ENCODE measurements at regions not wholly inside any gene's neighbourhood (a gene's known extent, or its start where the extent isn't known, plus 50 kb on each side); places are given as distances from the start of the nearest gene placed in this dataset.

- TF ChIP-seq CEBPB (IDR thresholded peaks at IDR 0.05) (no peak), EP300 (IDR thresholded peaks at IDR 0.05; ENCODE audit: borderline replicate concordance) (no peak), YY1 (IDR thresholded peaks at IDR 0.05; ENCODE audit: low read depth) (no peak), ZBTB7A (IDR thresholded peaks at IDR 0.05; ENCODE audit: low read depth) (no peak), USF1 (IDR thresholded peaks at IDR 0.05) (no peak), NFIC (IDR thresholded peaks at IDR 0.05) (no peak), EGR1 (IDR thresholded peaks at IDR 0.05) (no peak), CREB1 (IDR thresholded peaks at IDR 0.05; ENCODE audit: low read depth) (no peak), TAF1 (IDR thresholded peaks at IDR 0.05; ENCODE audit: low read depth) (no peak), TEAD4 (IDR thresholded peaks at IDR 0.05) (no peak), FOXM1 (IDR thresholded peaks at IDR 0.05; ENCODE audit: borderline replicate concordance, low read depth) (no peak)
- TF ChIP-seq, protein P1, sequence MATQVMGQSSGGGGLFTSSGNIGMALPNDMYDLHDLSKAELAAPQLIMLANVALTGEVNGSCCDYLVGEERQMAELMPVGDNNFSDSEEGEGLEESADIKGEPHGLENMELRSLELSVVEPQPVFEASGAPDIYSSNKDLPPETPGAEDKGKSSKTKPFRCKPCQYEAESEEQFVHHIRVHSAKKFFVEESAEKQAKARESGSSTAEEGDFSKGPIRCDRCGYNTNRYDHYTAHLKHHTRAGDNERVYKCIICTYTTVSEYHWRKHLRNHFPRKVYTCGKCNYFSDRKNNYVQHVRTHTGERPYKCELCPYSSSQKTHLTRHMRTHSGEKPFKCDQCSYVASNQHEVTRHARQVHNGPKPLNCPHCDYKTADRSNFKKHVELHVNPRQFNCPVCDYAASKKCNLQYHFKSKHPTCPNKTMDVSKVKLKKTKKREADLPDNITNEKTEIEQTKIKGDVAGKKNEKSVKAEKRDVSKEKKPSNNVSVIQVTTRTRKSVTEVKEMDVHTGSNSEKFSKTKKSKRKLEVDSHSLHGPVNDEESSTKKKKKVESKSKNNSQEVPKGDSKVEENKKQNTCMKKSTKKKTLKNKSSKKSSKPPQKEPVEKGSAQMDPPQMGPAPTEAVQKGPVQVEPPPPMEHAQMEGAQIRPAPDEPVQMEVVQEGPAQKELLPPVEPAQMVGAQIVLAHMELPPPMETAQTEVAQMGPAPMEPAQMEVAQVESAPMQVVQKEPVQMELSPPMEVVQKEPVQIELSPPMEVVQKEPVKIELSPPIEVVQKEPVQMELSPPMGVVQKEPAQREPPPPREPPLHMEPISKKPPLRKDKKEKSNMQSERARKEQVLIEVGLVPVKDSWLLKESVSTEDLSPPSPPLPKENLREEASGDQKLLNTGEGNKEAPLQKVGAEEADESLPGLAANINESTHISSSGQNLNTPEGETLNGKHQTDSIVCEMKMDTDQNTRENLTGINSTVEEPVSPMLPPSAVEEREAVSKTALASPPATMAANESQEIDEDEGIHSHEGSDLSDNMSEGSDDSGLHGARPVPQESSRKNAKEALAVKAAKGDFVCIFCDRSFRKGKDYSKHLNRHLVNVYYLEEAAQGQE (IDR thresholded peaks at IDR 0.05; ENCODE audit: low read depth), result no peak
- TF ChIP-seq, protein P2, sequence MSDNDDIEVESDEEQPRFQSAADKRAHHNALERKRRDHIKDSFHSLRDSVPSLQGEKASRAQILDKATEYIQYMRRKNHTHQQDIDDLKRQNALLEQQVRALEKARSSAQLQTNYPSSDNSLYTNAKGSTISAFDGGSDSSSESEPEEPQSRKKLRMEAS (IDR thresholded peaks at IDR 0.05), result no peak
Observed at GRCh38 chr20:56817780-56818675, 188.9 kb downstream of the TFAP2C start.

- TF ChIP-seq FOXM1 (IDR thresholded peaks at IDR 0.05; ENCODE audit: borderline replicate concordance, low read depth), result no peak
- no peak for TF ChIP-seq RAD21 (IDR thresholded peaks at IDR 0.05; ENCODE audit: low read depth)
- TF ChIP-seq TEAD4 (IDR thresholded peaks at IDR 0.05), result no peak
- TF ChIP-seq USF1 (IDR thresholded peaks at IDR 0.05), result no peak
Observed at GRCh38 chr20:56820984-56821383, 191.9 kb downstream of the TFAP2C start.

DNA sequence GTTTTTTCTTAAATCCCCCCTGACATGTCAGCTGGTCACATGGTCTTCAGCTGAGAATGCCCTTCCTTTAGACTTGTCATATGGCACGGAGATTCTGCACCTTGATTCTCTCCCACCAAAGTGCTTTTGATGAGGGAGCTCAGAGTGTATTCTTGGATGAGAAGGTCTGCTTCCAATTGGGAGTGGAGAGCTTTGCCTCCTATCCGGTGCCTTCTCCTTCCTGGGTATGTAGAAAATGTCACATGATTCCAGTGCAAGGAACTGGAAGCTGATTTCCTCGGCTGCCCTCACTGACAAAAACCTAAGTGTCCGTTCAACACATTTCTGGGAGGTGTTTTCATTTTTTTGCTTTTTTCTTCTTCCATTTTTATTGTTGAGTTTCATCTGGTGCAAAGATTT lies 197.2 kb downstream of the TFAP2C start:
- TF ChIP-seq, protein P1 (IDR thresholded peaks at IDR 0.05; ENCODE audit: low read depth), result no peak
- TF ChIP-seq NFIC (IDR thresholded peaks at IDR 0.05) (no peak), FOXM1 (IDR thresholded peaks at IDR 0.05; ENCODE audit: borderline replicate concordance, low read depth) (no peak), CEBPB (IDR thresholded peaks at IDR 0.05) (no peak), TAF1 (IDR thresholded peaks at IDR 0.05; ENCODE audit: low read depth) (no peak), RAD21 (IDR thresholded peaks at IDR 0.05; ENCODE audit: low read depth) (no peak), USF1 (IDR thresholded peaks at IDR 0.05) (no peak), YY1 (IDR thresholded peaks at IDR 0.05; ENCODE audit: low read depth) (no peak), TCF12 (IDR thresholded peaks at IDR 0.05; ENCODE audit: low read depth) (no peak), CREB1 (IDR thresholded peaks at IDR 0.05; ENCODE audit: low read depth) (no peak), ZBTB7A (IDR thresholded peaks at IDR 0.05; ENCODE audit: low read depth) (no peak), EP300 (IDR thresholded peaks at IDR 0.05; ENCODE audit: borderline replicate concordance) (no peak), TEAD4 (IDR thresholded peaks at IDR 0.05) (no peak), EGR1 (IDR thresholded peaks at IDR 0.05) (no peak)
- TF ChIP-seq, protein P2 (IDR thresholded peaks at IDR 0.05), result no peak

DNA sequence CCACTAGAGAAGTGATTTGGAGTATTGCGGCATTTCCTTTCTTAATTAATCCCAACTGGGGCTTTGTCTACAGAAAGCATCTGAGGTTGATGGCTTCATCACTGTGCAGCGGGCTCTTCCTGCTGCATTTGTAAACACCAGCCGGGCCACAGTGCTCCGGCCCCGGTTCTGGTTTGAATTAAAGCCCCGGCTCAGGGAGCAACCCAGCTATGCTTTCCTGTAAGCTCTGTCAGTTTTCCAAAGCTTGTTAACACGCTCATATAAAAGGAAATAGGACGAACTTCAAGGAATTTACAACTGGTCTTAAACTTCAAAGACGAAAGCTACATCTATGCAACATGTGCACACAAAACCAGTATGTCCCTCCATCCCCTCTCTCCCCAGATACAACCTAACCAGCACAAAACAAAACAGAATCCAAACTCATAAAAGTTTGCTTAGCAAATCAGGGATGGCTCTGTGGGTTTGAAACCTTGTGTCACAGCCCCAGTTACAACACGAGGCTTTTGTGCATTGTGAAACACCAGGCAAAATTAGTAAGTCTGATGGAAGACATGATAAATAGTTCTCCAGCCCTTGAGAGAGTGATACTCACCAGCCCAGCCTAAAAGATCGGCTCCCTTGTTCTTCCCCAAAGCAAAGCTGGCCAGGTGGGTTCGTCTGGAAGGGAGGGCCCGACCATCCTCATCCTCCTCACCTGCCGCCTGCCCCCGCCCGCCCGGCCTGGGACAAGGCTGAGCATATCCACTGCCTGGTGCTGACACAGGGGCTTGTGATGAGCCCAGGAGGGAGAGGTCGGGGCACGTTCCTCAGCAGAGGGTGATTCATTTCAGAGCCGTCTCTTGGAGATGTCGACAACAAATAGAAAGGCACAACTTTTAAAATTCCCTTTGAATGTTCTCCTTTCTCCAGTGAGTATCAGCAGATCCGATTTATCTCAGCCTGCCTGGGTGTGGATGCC lies 197.9 kb downstream of the TFAP2C start:
- TF ChIP-seq TCF12 (IDR thresholded peaks at IDR 0.05; ENCODE audit: low read depth) (no peak), CREB1 (IDR thresholded peaks at IDR 0.05; ENCODE audit: low read depth) (no peak), NFIC (IDR thresholded peaks at IDR 0.05) (no peak), YY1 (IDR thresholded peaks at IDR 0.05; ENCODE audit: low read depth) (no peak), TAF1 (IDR thresholded peaks at IDR 0.05; ENCODE audit: low read depth) (no peak)
- TF ChIP-seq, protein P2 (IDR thresholded peaks at IDR 0.05), result no peak
- TF ChIP-seq, protein P1 (IDR thresholded peaks at IDR 0.05; ENCODE audit: low read depth), result no peak

All from Ishikawa (cell line).